Gastrocnemius medialis (tissue), 4 donors: ENCODE measurements at regions not wholly inside any gene's neighbourhood (a gene's known extent, or its start where the extent isn't known, plus 50 kb on each side); places are given as distances from the start of the nearest gene placed in this dataset.

Source experiments
- ATAC-seq, 2 donors: fragments of 150-250 bp; one replicate each; pipeline ENCODE4 v1.9.1; 2016
- DNase-seq, 2 donors: peaks; one replicate each; pipeline ENCODE4 v3.0.0-alpha.2; 2019
- H3K27ac ChIP-seq, 4 donors: fragments of 200-600 bp; sonication (generic); 1 replicate in 1 of 4; 2 replicates in 3 of 4; pipeline ENCODE4 v1.5.1; 2016 to 2018; ENCODE audit warnings: mild to moderate bottlenecking in 2 of 4, moderate library complexity in 1 of 4
- H3K27me3 ChIP-seq, 3 donors: fragments of 200-600 bp; sonication (generic) in 2 of 3; 1 replicate in 1 of 3; 2 replicates in 2 of 3; pipeline versions ENCODE4 v1.5.1 to v1.6.0; 2016 to 2019; ENCODE audit warnings: mild to moderate bottlenecking in 1 of 3, moderate library complexity in 1 of 3
- H3K36me3 ChIP-seq, 2 donors: fragments of 200-600 bp; sonication (generic) in 1 of 2; one replicate each; pipeline ENCODE4 v1.5.1; 2017 to 2018
- H3K4me1 ChIP-seq, 2 donors: fragments of 200-600 bp; sonication (generic) in 1 of 2; one replicate each; pipeline ENCODE4 v1.5.1; 2016 to 2017; ENCODE audit warnings: mild to moderate bottlenecking in 2 of 2
- H3K4me3 ChIP-seq, 4 donors: fragments of 200-600 bp; sonication (generic) in 3 of 4; 1 replicate in 1 of 4; 2 replicates in 3 of 4; pipeline ENCODE4 v1.5.1; 2016 to 2019; ENCODE audit warnings: mild to moderate bottlenecking in 2 of 4
- H3K9me3 ChIP-seq, 3 donors: fragments of 200-600 bp; sonication (generic) in 2 of 3; 1 replicate in 1 of 3; 2 replicates in 2 of 3; pipeline ENCODE4 v1.5.1; 2016 to 2019
- CTCF ChIP-seq, 5 experiments: fragments of 450-650 bp in 3 of 5; fragments of 200-600 bp in 2 of 5; sonication (generic) in 2 of 5; IDR thresholded peaks in 4 of 5; conservative IDR thresholded peaks in 1 of 5; 1 replicate in 4 of 5; 2 replicates in 1 of 5; pipeline ENCODE4 v1.5.1; 2016 to 2019; ENCODE audit warnings: antibody characterized with exemption in 5 of 5, mild to moderate bottlenecking in 3 of 5, moderate library complexity in 3 of 5
- POLR2A ChIP-seq, 2 donors: fragments of 450-650 bp; IDR thresholded peaks; one replicate each; pipeline ENCODE4 v1.6.1; 2017; ENCODE audit warnings: antibody characterized with exemption in 2 of 2, mild to moderate bottlenecking in 2 of 2, moderate library complexity in 2 of 2
- in situ Hi-C, 4 donors: fragments of 200-750 bp; cut with MboI; loops; one replicate each; pipeline versions ENCODE4 v1.15.0 to v1.8.0; 2017; ENCODE audit warnings: low sequenced_read_pairs in 4 of 4
- intact Hi-C: fragments of 100-400 bp; cut with DNase I; formaldehyde crosslinking; loops from one replicate; pipeline ENCODE4 v1.15.1; 2023; ENCODE audit warnings: low total_unique reads

GRCh38 chr16:52051414-52052172, 495.4 kb downstream of the TOX3 start:
- Histone ChIP-seq H3K27me3 (no peaks in the 10 kb centered on the region), H3K36me3 (no peaks in the 10 kb centered on the region), H3K27ac (no peak overlapping the region), H3K4me1 (no peaks in the 10 kb centered on the region), H3K4me3 (no peak overlapping the region), H3K9me3 (no peaks in the 10 kb centered on the region)
- intact Hi-C loops = no loop called here
- no peak for TF ChIP-seq CTCF (IDR thresholded peaks at IDR 0.05 in 4 of 5, conservative IDR thresholded peaks at IDR 0.05 in 1 of 5)
- TF ChIP-seq POLR2A (IDR thresholded peaks at IDR 0.05) = no peak
- in situ Hi-C loops = no loop called here
- ATAC-seq (no peak), DNase-seq (no peak)

- in situ Hi-C loops (no loop called here), intact Hi-C loops (no loop called here)
- Histone ChIP-seq H3K27me3 (no peaks in the 10 kb centered on the region), H3K36me3 (no peaks in the 10 kb centered on the region), H3K9me3 (no peaks in the 10 kb centered on the region), H3K4me1 (no peaks in the 10 kb centered on the region), H3K4me3 (no peak overlapping the region), H3K27ac (no peak overlapping the region)
- no peak for TF ChIP-seq POLR2A (IDR thresholded peaks at IDR 0.05)
- no peak for TF ChIP-seq CTCF (IDR thresholded peaks at IDR 0.05 in 4 of 5, conservative IDR thresholded peaks at IDR 0.05 in 1 of 5)
- ATAC-seq (no peak), DNase-seq (no peak)
These were observed 496.5 kb downstream of the TOX3 start for GRCh38 chr16:52050418-52050817.

GRCh38 chr16:52035436-52035835, 511.5 kb downstream of the TOX3 start:
- Histone ChIP-seq H3K4me3 (no peak overlapping the region), H3K27me3 (no peaks in the 10 kb centered on the region), H3K27ac (no peak overlapping the region), H3K4me1 (no peaks in the 10 kb centered on the region), H3K36me3 (no peaks in the 10 kb centered on the region), H3K9me3 (no peaks in the 10 kb centered on the region)
- DNase-seq (no peak), ATAC-seq (no peak)
- in situ Hi-C loops (no loop called here), intact Hi-C loops (no loop called here)
- TF ChIP-seq CTCF (IDR thresholded peaks at IDR 0.05 in 4 of 5, conservative IDR thresholded peaks at IDR 0.05 in 1 of 5) (no peak), POLR2A (IDR thresholded peaks at IDR 0.05) (no peak)

- Histone ChIP-seq H3K27me3 (no peaks in the 10 kb centered on the region), H3K4me3 (no peak overlapping the region), H3K27ac (no peak overlapping the region), H3K4me1 (no peaks in the 10 kb centered on the region), H3K9me3 (no peaks in the 10 kb centered on the region), H3K36me3 (no peaks in the 10 kb centered on the region)
- in situ Hi-C loops (no loop called here), intact Hi-C loops (no loop called here)
- ATAC-seq = no peak
- DNase-seq = no peak
- TF ChIP-seq CTCF (IDR thresholded peaks at IDR 0.05 in 4 of 5, conservative IDR thresholded peaks at IDR 0.05 in 1 of 5) = no peak
- no peak for TF ChIP-seq POLR2A (IDR thresholded peaks at IDR 0.05)
These were observed 512.1 kb downstream of the TOX3 start for GRCh38 chr16:52034830-52035229.

GRCh38 chr16:52033992-52034391, 513.0 kb downstream of the TOX3 start:
- TF ChIP-seq CTCF (IDR thresholded peaks at IDR 0.05 in 4 of 5, conservative IDR thresholded peaks at IDR 0.05 in 1 of 5) (no peak), POLR2A (IDR thresholded peaks at IDR 0.05) (no peak)
- in situ Hi-C loops = no loop called here

More at GRCh38 chr16:52033992-52034391, 513.0 kb downstream of the TOX3 start:
- no peaks in the 10 kb centered on the region for H3K36me3 ChIP-seq
- DNase-seq = no peak
- intact Hi-C loops = no loop called here
- ATAC-seq = no peak
- H3K9me3 ChIP-seq = no peaks in the 10 kb centered on the region
- no peaks in the 10 kb centered on the region for H3K4me1 ChIP-seq
- H3K4me3 ChIP-seq = no peak overlapping the region
- H3K27me3 ChIP-seq = no peaks in the 10 kb centered on the region
- no peak overlapping the region for H3K27ac ChIP-seq
